ENCODE measurements at regions not wholly inside any gene's neighbourhood (a gene's known extent, or its start where the extent isn't known, plus 50 kb on each side); places are given as distances from the start of the nearest gene placed in this dataset.
"Not testable (repeated sequence)": the region's sequence is repeated elsewhere in the genome, so short reads cannot be mapped to it uniquely, and the experiment has no call there.

DNA sequence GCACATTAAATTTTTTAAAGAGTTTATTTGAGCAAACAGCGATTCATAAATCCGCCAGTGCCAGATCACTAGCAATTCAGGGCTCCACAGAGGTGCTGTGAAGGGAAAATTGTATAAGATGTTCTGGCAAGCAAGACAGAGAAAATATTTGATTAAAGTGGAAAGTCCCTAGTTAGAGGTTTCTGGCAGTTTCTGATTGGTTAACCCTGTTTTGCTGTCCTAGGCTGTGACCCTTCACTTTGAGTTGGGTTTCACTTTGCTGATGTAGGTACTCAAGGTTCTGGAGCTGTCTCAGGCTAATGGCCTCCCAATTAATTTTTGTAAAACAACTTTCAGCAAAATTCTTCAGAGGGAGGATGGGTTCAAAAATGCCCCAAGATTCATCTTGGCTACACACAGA is 79.4 kb upstream of the NXPH1 start:
- H4K20me1 ChIP-seq: no peaks in the 10 kb centered on the region
- no peak overlapping the region for H3K4me3 ChIP-seq
- no peaks in the 10 kb centered on the region for H3K9me3 ChIP-seq
- H3K27ac ChIP-seq: no peak overlapping the region
- no peaks in the 10 kb centered on the region for H3K4me1 ChIP-seq
- H3K9ac ChIP-seq: no peak overlapping the region
- TF ChIP-seq Cebpa-rat (IDR thresholded peaks at IDR 0.05): no peak
- H3K4me2 ChIP-seq: no peak overlapping the region
- no peaks in the 10 kb centered on the region for H3K36me3 ChIP-seq
- no peaks in the 10 kb centered on the region for H3K27me3 ChIP-seq

DNA sequence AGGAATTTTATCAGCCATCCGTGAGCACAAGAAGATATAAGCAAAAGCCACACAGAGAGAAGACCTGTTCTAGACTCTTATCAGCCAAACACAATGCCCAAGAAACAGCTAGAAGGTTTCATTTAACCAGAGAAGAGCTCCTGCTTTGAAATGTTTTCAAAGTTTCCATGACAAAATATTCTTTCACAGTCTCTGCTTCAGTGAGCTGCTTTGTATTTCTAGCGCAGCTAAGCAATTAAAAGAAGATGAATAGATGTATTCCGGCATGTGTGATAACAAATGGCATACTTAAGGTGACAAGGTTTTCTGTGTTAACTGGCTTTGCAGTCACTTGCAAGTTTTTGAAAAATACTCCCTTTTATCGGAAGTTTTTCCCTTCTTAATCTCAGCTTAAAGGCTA is 78.9 kb upstream of the NXPH1 start:
- no peaks in the 10 kb centered on the region for H3K36me3 ChIP-seq
- H3K4me3 ChIP-seq: no peak overlapping the region
- H3K9me3 ChIP-seq: no peaks in the 10 kb centered on the region
- no peaks in the 10 kb centered on the region for H4K20me1 ChIP-seq
- H3K4me1 ChIP-seq: no peaks in the 10 kb centered on the region
- no peaks in the 10 kb centered on the region for H3K27me3 ChIP-seq
- H3K4me2 ChIP-seq: no peak overlapping the region
- H3K27ac ChIP-seq: no peak overlapping the region
- H3K9ac ChIP-seq: no peak overlapping the region
- no peak for TF ChIP-seq Cebpa-rat (IDR thresholded peaks at IDR 0.05)

DNA sequence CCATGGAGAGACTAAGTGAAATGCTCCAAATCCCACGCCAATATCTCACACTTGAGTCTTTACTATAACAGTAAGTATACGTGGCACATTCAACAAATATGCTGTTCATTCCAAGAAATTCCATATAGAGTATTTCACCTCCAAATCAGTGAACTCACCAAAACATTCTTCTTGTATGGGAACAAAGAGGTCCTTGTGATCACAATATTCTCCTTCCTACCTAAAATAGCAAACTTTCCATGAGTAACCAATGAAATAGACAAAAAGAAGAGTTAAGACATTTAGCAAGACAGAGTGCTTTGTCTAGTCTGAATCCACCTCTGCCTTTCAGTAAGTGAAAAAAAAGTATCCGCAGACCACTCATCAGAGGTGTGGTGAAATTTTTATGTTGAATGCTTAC is 77.3 kb upstream of the NXPH1 start:
- no peaks in the 10 kb centered on the region for H3K9me3 ChIP-seq
- H3K36me3 ChIP-seq: no peaks in the 10 kb centered on the region
- H4K20me1 ChIP-seq: no peaks in the 10 kb centered on the region
- H3K27ac ChIP-seq: no peak overlapping the region
- no peak for TF ChIP-seq Cebpa-rat (IDR thresholded peaks at IDR 0.05)
- H3K9ac ChIP-seq: no peak overlapping the region
- H3K4me1 ChIP-seq: no peaks in the 10 kb centered on the region
- no peak overlapping the region for H3K4me3 ChIP-seq
- no peaks in the 10 kb centered on the region for H3K27me3 ChIP-seq
- H3K4me2 ChIP-seq: no peak overlapping the region

DNA sequence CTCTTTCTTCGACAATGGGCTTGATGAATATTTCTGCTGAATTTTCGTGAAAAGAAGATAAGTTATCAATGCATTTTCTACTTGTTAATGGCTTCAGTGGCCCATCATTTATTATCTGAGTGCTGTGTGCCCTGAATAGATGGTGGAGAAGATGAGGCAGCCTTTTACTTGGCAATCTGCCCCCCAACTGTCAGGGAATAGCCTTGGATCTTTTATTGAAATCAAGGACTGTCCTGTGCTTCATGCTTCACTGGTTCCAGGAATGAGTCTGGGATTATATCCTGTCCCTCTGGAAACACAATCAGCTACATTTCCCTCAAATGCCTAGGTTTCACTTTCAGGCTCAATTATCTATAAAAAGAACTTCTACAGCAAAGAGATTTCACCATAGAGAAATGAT is 75.9 kb upstream of the NXPH1 start:
- Histone ChIP-seq H3K36me3 (no peaks in the 10 kb centered on the region), H3K9me3 (no peaks in the 10 kb centered on the region)
- no peak for TF ChIP-seq Cebpa-rat (IDR thresholded peaks at IDR 0.05)

DNA sequence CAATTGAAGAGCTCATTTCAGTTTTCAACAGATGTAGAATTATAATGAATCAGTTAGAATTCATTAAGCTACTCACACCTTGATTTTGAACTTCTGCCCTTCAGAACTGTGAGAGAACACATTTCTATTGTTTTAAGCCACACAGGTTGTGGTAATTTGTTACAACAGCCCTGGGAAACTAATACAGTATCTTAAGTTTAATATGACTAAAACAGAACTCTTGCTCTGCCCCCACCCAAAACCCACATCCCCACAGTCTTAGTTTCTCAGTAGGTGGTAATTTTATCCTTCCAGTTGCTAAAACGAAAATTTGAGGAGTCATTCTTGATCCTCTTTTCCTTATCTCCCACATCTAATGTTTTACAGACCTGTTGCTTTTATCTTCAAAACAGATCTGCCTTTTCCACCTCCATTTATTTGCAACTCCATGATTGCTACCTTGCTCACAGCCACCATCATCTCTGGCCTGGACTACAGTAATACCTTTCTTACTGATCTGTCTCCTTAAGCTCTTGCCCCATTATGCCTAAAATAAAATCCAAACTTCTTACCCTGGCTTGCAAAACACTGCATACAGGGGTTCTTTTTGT is 72.8 kb upstream of the NXPH1 start:
- H3K4me3 ChIP-seq: no peak overlapping the region
- no peak for TF ChIP-seq Cebpa-rat (IDR thresholded peaks at IDR 0.05)
- peaks cover 12% of the 10 kb centered on the region; the same call in 1 of the 2 replicates for H3K4me1 ChIP-seq
- H3K27me3 ChIP-seq: no peaks in the 10 kb centered on the region
- H3K9me3 ChIP-seq: no peaks in the 10 kb centered on the region
- no peak overlapping the region for H3K27ac ChIP-seq
- H3K4me2 ChIP-seq: no peak overlapping the region
- no peaks in the 10 kb centered on the region for H4K20me1 ChIP-seq
- no peaks in the 10 kb centered on the region for H3K36me3 ChIP-seq
- H3K9ac ChIP-seq: no peak overlapping the region

More for the DNA sequence above, 75.9 kb upstream of the NXPH1 start:
- H3K9ac ChIP-seq: no peak overlapping the region
- H3K4me2 ChIP-seq: no peak overlapping the region
- H3K4me3 ChIP-seq: no peak overlapping the region
- H4K20me1 ChIP-seq: no peaks in the 10 kb centered on the region
- no peaks in the 10 kb centered on the region for H3K27me3 ChIP-seq
- H3K27ac ChIP-seq: no peak overlapping the region
- 0 out of 2 replicates have a peak, but pooled peaks cover under 1% of the 10 kb centered on the region for H3K4me1 ChIP-seq

DNA sequence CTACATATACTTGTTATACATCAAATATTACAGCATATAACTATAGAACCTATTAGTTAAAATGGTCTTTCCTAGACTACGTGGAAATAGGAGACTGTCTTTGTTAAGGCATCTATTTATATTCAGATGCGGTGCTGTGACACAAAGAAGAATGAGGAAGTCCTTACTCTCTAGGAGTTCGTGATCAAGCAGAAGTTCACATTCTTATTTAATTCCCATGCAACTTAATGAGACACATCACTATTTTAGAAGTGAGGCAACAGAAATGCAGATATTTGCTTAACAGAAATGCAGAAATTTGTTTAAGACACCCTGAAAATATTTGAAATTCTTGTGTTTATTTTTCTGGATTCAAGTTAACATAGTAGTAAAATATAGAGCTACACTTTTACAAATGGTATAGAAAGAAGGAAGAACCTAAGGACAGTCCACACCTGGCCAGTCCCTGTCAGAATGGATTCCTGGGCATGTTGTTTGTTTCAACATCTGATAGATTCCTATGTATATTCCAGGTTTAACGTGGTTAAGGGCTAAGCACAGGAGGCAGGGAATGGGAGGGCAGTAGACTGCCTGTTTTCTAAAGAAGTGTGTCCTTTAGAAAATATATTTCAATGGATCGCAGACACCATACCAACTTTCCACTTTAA is 70.6 kb upstream of the NXPH1 start:
- TF ChIP-seq Cebpa-rat (IDR thresholded peaks at IDR 0.05): no peak
- Histone ChIP-seq H3K4me2 (peak overlapping the region; percentile 4; the same call in 1 of the 2 replicates), H4K20me1 (no peaks in the 10 kb centered on the region)

DNA sequence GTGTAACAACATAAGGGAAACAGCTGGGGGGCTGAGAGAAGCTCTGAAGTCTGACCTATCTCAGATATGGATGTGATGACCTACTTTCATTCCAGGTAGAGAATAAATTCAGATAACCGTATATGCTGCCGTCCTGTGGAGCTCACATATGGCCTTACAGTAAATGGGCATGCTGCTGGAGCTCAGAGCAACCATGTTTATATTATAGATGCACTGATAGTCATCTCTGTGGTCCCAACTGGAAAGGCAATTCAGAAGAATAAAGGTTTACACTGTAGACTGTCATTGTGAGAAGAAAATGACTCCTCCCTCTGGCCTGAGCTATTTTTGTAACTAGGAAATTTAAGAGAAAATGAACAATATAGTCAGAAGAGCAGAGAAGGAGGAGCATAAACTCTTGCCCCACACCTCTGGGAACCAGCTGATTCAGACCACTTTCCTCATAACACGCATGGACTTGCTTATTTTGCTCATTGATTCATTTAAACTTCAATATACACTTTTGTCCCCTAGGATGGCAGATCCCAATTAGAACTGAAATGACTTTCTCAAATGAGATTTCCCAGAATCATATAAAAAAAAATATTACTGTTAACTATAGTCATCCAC is 69.9 kb upstream of the NXPH1 start:
- Histone ChIP-seq H3K4me2 (peak overlapping the region; percentile 4; the same call in 1 of the 2 replicates), H3K4me1 (peaks cover 12% of the 10 kb centered on the region; the same call in 1 of the 2 replicates), H3K27ac (no peak overlapping the region), H3K4me3 (no peak overlapping the region), H3K9me3 (no peaks in the 10 kb centered on the region), H4K20me1 (no peaks in the 10 kb centered on the region), H3K9ac (no peak overlapping the region), H3K27me3 (no peaks in the 10 kb centered on the region), H3K36me3 (no peaks in the 10 kb centered on the region)
- TF ChIP-seq Cebpa-rat (IDR thresholded peaks at IDR 0.05): no peak

More for the DNA sequence above, 70.6 kb upstream of the NXPH1 start:
- no peaks in the 10 kb centered on the region for H3K27me3 ChIP-seq
- peaks cover 12% of the 10 kb centered on the region; the same call in 1 of the 2 replicates for H3K4me1 ChIP-seq
- H3K4me3 ChIP-seq: no peak overlapping the region
- no peak overlapping the region for H3K27ac ChIP-seq
- H3K36me3 ChIP-seq: no peaks in the 10 kb centered on the region
- no peak overlapping the region for H3K9ac ChIP-seq
- no peaks in the 10 kb centered on the region for H3K9me3 ChIP-seq

DNA sequence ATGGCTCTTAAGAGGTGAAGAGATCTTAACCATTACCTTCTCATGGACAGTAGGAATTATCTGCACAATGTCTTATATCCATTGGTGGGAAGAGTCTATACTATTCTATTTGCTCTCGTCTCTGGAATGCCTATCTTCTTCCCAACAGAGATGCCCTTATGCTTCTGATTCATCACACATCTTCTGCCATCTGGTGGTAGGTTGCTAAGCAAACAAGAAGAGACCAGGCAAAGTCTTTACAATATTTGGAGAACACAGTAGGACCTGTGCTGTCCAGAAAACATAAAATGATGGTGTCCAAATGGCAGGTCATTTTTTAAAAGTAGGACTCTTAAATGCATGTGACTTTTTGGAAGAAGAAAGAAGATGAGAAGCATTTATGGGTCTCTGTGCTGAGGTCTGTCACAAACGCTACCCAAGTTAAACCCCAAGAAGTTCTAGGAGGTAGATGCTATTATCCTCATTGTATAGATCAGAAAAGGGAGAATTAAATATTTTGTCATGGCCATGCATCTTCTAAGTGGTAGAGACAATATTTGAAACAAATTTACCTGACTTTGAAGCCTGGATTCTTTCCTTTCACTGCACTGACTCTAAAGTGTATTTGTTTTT is 67.8 kb upstream of the NXPH1 start:
- H3K9me3 ChIP-seq: no peaks in the 10 kb centered on the region
- H4K20me1 ChIP-seq: no peaks in the 10 kb centered on the region
- H3K9ac ChIP-seq: no peak overlapping the region
- no peak overlapping the region for H3K4me2 ChIP-seq
- no peak overlapping the region for H3K4me3 ChIP-seq
- H3K36me3 ChIP-seq: no peaks in the 10 kb centered on the region
- peaks cover 12% of the 10 kb centered on the region; the same call in 1 of the 2 replicates for H3K4me1 ChIP-seq
- no peaks in the 10 kb centered on the region for H3K27me3 ChIP-seq
- no peak for TF ChIP-seq Cebpa-rat (IDR thresholded peaks at IDR 0.05)
- H3K27ac ChIP-seq: no peak overlapping the region

DNA sequence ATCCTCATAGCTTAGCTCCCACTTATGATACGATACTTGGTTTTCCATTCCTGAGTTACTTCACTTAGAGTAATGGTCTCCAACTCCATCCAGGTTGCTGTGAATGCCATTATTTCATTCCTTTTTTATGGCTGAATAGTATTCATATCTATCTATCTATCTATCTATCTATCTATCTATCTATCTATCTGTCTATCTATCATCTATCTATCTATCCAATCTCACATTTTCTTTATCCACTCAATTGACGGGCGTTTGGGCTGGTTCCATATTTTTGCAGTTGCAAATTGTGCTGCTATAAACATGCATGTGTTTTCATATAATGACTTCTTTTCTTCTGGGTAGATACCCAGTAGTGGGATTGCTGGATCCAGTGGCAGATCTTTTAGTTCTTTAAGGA is 65.4 kb upstream of the NXPH1 start:
- H3K9ac ChIP-seq, H3K27me3 ChIP-seq, H3K9me3 ChIP-seq, H3K4me2 ChIP-seq, H3K36me3 ChIP-seq, H3K27ac ChIP-seq, H4K20me1 ChIP-seq, H3K4me3 ChIP-seq: not testable (repeated sequence)
- peaks cover 17% of the 10 kb centered on the region for H3K4me1 ChIP-seq

DNA sequence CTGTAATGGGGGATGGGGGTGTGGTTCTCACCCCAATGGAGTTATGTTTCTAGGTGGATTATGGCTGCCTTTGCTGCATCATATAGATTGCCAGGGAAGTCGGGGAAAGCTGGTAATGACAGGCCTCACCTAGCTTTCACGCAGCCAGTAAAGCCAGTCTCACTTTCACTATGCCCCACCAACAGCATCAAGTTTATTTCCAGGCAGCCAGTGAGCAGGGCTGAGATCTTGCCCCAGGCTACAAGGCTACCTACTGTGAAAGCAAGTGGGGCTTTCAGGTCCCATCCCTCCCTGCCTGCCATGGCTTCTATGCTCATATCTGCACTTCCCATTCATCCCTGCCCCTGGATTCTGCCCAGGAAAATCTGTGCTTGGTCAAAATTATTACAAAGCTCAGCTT is 61.7 kb upstream of the NXPH1 start:
- Histone ChIP-seq H3K27me3 (no peaks in the 10 kb centered on the region), H3K4me2 (peak overlapping the region; percentile 33), H3K27ac (no peak overlapping the region), H3K36me3 (no peaks in the 10 kb centered on the region), H3K9ac (no peak overlapping the region), H3K4me1 (peaks cover 10% of the 10 kb centered on the region), H3K4me3 (no peak overlapping the region), H4K20me1 (no peaks in the 10 kb centered on the region), H3K9me3 (no peaks in the 10 kb centered on the region)
- no peak for TF ChIP-seq Cebpa-rat (IDR thresholded peaks at IDR 0.05)
